RWPE2 (cell line): ENCODE measurements at regions not wholly inside any gene's neighbourhood (a gene's known extent, or its start where the extent isn't known, plus 50 kb on each side); places are given as distances from the start of the nearest gene placed in this dataset.
"Not testable (repeated sequence)": the region's sequence is repeated elsewhere in the genome, so short reads cannot be mapped to it uniquely, and the experiment has no call there.

ENCODE experiments used
- ATAC-seq: fragments of 200-7000 bp; cut with Tn5 transposase; 3 replicates; pipeline ENCODE4 v1.9.1; 2021; ENCODE audit warnings: low read depth
- DNase-seq: peaks from one replicate; pipeline ENCODE4 v3.0.0-alpha.2; 2020; ENCODE audit warnings: low spot score
- H3K27ac ChIP-seq: fragments of 450-650 bp; 2 replicates; pipeline ENCODE4 v1.5.1; 2017; ENCODE audit warnings: mild to moderate bottlenecking; ENCODE audit not compliant: poor library complexity, severe bottlenecking
- H3K27me3 ChIP-seq: fragments of 250-450 bp; sonication (Bioruptor Pico); 2 replicates; pipeline ENCODE4 v1.5.1; 2021; ENCODE audit warnings: mild to moderate bottlenecking, moderate library complexity; ENCODE audit not compliant: insufficient read depth, poor library complexity, severe bottlenecking
- H3K36me3 ChIP-seq: fragments of 250-450 bp; sonication (Bioruptor Pico); 2 replicates; pipeline ENCODE4 v1.5.1; 2020; ENCODE audit warnings: low read depth, mild to moderate bottlenecking, moderate library complexity
- H3K4me1 ChIP-seq: fragments of 250-450 bp; sonication (Bioruptor Pico); 2 replicates; pipeline ENCODE4 v1.5.1; 2021; ENCODE audit warnings: mild to moderate bottlenecking, moderate library complexity; ENCODE audit not compliant: insufficient read depth, poor library complexity, severe bottlenecking
- H3K4me3 ChIP-seq: fragments of 250-450 bp; sonication (Bioruptor Pico); 2 replicates; pipeline ENCODE4 v1.5.1; 2021; ENCODE audit warnings: mild to moderate bottlenecking, moderate library complexity; ENCODE audit not compliant: severe bottlenecking
- H3K9me3 ChIP-seq: fragments of 250-450 bp; sonication (Bioruptor Pico); 2 replicates; pipeline ENCODE4 v1.5.1; 2021; ENCODE audit warnings: mild to moderate bottlenecking, moderate library complexity; ENCODE audit not compliant: severe bottlenecking
- TF ChIP-seq, protein P1 (sequence below): fragments of 450-650 bp; IDR thresholded peaks from one replicate; pipeline ENCODE4 v1.5.1; 2017; ENCODE audit warnings: mild to moderate bottlenecking, moderate library complexity; ENCODE audit not compliant: poor library complexity, severe bottlenecking

DNA sequence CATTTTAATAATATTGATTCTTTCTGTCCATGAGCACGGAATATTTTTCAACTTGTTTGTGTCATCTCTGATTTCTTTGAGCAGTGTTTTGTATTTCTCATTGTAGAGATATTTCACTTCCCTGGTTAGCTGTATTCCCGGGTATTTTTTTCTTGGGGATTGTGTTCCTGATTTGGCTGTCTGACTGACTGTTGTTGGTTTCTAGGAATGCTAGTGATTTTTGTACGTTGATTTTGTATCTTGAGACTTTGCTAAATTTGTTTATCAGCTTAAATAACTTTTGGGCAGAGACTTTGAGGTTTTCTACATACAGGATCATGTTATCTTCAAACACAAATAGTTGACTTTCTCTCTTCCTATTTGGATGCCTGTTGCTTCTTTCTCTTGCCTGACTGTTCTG is 418.8 kb upstream of the ALCAM start:
- H3K27me3 ChIP-seq: no peaks in the 10 kb centered on the region
- no peak for DNase-seq
- TF ChIP-seq, protein P1, sequence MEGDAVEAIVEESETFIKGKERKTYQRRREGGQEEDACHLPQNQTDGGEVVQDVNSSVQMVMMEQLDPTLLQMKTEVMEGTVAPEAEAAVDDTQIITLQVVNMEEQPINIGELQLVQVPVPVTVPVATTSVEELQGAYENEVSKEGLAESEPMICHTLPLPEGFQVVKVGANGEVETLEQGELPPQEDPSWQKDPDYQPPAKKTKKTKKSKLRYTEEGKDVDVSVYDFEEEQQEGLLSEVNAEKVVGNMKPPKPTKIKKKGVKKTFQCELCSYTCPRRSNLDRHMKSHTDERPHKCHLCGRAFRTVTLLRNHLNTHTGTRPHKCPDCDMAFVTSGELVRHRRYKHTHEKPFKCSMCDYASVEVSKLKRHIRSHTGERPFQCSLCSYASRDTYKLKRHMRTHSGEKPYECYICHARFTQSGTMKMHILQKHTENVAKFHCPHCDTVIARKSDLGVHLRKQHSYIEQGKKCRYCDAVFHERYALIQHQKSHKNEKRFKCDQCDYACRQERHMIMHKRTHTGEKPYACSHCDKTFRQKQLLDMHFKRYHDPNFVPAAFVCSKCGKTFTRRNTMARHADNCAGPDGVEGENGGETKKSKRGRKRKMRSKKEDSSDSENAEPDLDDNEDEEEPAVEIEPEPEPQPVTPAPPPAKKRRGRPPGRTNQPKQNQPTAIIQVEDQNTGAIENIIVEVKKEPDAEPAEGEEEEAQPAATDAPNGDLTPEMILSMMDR: no peak
- peaks cover 6% of the 10 kb centered on the region for H3K4me1 ChIP-seq
- H3K4me3 ChIP-seq: no peak overlapping the region
- no peaks in the 10 kb centered on the region for H3K9me3 ChIP-seq
- no peak overlapping the region for H3K27ac ChIP-seq
- H3K36me3 ChIP-seq: no peaks in the 10 kb centered on the region
- no peak for ATAC-seq

- not testable (repeated sequence) for H3K4me3 ChIP-seq, DNase-seq, H3K36me3 ChIP-seq, H3K27me3 ChIP-seq, H3K9me3 ChIP-seq, H3K4me1 ChIP-seq, ATAC-seq, H3K27ac ChIP-seq
Observed at GRCh38 chr3:104949810-104950209, 416.9 kb upstream of the ALCAM start.

- Histone ChIP-seq H3K36me3 (no peaks in the 10 kb centered on the region), H3K27ac (no peak overlapping the region), H3K4me1 (peaks cover 6% of the 10 kb centered on the region), H3K27me3 (no peaks in the 10 kb centered on the region), H3K4me3 (no peak overlapping the region), H3K9me3 (no peaks in the 10 kb centered on the region)
- DNase-seq: no peak
- no peak for ATAC-seq
- TF ChIP-seq, protein P1: no peak
Observed at GRCh38 chr3:104951426-104951825, 415.3 kb upstream of the ALCAM start.

DNA sequence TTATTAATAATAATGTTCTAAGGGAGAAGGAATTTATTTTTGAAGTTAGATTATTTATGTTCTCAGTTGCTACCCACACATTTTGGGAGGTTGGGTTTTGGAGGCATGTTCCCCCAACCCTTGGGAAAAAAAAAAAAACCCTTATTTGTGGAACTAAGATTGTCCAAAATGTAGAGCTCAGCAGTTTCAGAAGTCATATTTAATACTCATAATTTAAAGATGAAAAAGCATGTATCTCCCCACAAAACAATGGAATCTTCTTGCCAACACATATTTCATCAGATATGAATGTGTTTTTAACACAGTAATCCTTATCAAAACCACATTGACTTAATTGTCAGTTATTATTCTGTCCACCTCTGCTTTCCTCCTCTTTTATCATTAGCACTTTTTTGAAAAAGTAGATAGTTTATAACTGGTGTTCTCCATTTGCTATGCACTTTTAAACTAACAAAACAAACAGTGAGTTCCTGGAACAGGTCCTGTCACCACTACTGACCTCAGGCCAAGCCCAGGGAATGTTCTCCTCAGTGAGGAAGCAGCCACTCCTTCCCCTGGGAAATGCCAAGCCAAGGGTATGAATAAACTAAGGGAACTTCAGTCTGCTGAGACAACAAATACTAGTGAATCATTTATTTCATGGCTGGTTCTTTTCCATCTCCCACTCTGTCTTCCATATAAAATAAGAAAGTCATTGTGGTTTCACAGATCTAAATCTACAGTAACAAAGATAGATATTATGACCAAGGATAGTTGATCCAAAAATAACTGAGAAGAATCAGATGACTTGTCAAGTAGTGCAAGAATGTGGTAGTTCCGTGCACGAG is 414.4 kb upstream of the ALCAM start:
- Histone ChIP-seq H3K27me3 (no peaks in the 10 kb centered on the region), H3K27ac (peak overlapping the region; percentile 24)
- ATAC-seq: peak; percentile 89

DNA sequence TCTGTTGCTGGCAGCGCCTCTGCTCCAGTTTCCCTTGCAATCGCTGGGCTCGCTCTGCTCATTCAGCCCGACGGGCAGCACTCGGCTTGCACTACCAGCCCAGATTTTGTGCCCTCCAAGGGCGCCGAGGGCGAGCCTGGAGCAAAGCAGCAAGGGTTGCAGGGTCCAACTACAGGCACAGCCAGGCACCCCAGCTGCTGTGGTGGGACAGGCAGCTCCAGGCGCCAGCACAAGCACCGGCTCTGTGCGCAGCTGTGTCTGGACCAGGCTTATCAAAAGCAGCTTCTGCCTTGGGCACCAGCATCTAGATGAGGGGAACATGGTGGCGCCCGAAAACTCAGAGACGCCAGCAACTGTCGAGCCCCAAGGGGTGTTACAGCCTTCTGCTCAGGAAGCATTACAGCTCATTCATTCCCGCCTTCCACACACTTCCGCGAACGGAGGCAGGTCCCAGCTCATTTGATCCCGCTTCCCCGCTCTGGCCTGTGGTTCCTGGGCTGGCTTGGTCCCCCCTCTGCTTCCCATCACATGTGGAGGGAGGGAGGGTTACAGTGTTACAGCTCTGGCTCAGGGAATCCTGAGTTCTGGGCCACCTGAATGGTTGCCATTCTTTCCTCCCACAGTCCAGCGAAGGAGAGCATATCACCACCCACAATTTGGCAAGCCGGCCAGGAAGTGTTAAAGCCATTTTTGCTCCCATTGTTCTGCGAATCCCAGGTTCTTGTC is 409.9 kb upstream of the ALCAM start:
- Histone ChIP-seq H3K9me3 (no peaks in the 10 kb centered on the region), H3K27ac (no peak overlapping the region), H3K4me1 (peaks cover 6% of the 10 kb centered on the region), H3K4me3 (no peak overlapping the region), H3K36me3 (no peaks in the 10 kb centered on the region), H3K27me3 (no peaks in the 10 kb centered on the region)
- DNase-seq (no peak), ATAC-seq (no peak)
- TF ChIP-seq, protein P1: no peak

More for the DNA sequence above, 414.4 kb upstream of the ALCAM start:
- H3K9me3 ChIP-seq: no peaks in the 10 kb centered on the region
- no peak overlapping the region for H3K4me3 ChIP-seq
- TF ChIP-seq, protein P1: no peak
- H3K4me1 ChIP-seq: peaks cover 6% of the 10 kb centered on the region
- peak; percentile 58 for DNase-seq
- no peaks in the 10 kb centered on the region for H3K36me3 ChIP-seq
